ENCODE measurements at regions not wholly inside any gene's neighbourhood (a gene's known extent, or its start where the extent isn't known, plus 50 kb on each side); places are given as distances from the start of the nearest gene placed in this dataset.

DNA sequence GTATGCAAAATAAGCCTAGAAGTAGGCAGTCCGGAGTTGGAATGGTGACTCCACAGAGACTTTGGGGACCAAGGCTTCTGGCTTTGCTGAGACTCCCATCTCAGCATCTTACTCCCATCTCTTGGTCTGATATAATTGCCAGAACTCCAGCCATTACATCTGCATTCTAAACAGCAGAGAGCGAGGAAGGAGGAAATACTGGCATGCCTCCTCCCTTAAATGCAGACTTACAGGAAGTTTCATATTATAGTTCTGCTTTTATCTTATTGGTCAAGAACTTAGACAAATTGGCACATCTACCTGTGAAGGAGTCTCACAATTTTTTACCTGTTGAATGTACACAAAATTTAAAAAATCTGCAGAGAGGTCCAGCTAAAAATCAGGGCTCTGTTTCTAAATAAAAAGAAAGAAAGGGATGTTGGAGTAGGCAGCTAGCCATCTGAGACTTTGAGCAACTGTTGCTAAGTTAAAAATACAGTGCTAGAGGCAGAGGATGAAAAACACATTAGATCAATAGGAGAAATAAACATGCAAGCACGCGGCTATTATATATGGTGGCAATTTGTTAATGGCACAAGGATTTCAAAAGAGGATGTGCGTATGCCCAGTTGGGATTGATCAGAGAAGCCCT lies 209.9 kb upstream of the HMGA2 start:
- DNase-seq = no peak
- H3K27me3 ChIP-seq (ENCODE audit: control insufficient read depth, insufficient read depth, low read length) = no peaks in the 10 kb centered on the region
- TF ChIP-seq, protein P1, sequence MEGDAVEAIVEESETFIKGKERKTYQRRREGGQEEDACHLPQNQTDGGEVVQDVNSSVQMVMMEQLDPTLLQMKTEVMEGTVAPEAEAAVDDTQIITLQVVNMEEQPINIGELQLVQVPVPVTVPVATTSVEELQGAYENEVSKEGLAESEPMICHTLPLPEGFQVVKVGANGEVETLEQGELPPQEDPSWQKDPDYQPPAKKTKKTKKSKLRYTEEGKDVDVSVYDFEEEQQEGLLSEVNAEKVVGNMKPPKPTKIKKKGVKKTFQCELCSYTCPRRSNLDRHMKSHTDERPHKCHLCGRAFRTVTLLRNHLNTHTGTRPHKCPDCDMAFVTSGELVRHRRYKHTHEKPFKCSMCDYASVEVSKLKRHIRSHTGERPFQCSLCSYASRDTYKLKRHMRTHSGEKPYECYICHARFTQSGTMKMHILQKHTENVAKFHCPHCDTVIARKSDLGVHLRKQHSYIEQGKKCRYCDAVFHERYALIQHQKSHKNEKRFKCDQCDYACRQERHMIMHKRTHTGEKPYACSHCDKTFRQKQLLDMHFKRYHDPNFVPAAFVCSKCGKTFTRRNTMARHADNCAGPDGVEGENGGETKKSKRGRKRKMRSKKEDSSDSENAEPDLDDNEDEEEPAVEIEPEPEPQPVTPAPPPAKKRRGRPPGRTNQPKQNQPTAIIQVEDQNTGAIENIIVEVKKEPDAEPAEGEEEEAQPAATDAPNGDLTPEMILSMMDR (IDR thresholded peaks at IDR 0.05; ENCODE audit: borderline replicate concordance, extremely low read depth, insufficient read depth) = no peak
- H3K9ac ChIP-seq (ENCODE audit: low read length in 3 of 3) = no peak overlapping the region
- H3K27ac ChIP-seq (ENCODE audit: low read depth in 2 of 2, low read length in 2 of 2) = no peak overlapping the region
- no peak overlapping the region for H3K4me3 ChIP-seq (ENCODE audit: low read length in 3 of 3)
- no peaks in the 10 kb centered on the region for H3K4me1 ChIP-seq (ENCODE audit: control insufficient read depth in 2 of 3, insufficient read depth in 2 of 3, low read depth in 1 of 3, low read length in 3 of 3)
- no peak for FAIRE-seq
- H3K36me3 ChIP-seq (ENCODE audit: control insufficient read depth in 2 of 3, insufficient read depth in 3 of 3, low read length in 3 of 3) = no peaks in the 10 kb centered on the region
- intact Hi-C loops (cut with DNase I) = no loop called here
- no peaks in the 10 kb centered on the region for H3K9me3 ChIP-seq (ENCODE audit: control insufficient read depth in 2 of 3, insufficient read depth in 1 of 3, low read length in 3 of 3)

DNA sequence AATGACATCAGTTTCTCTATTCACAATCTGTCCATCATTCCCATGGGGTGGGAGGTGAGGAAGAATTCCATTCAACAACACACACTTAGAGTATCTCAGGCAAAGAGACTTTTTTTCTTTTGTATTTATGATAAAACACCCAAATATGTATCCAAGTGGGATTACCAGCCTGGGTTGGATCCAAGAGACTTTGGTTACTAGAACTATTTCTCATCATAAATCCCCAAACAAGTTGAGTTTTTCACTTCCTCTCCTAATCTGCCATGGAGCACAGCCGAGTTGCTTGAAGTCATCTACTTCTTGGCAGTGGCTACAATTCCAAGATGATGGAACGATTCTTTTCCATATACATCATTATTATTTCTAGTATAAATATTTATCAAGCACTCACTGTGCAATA lies 209.2 kb upstream of the HMGA2 start:
- no peaks in the 10 kb centered on the region for H3K9me3 ChIP-seq (ENCODE audit: control insufficient read depth in 2 of 3, insufficient read depth in 1 of 3, low read length in 3 of 3)
- H3K4me3 ChIP-seq (ENCODE audit: low read length in 3 of 3) = no peak overlapping the region
- TF ChIP-seq, protein P1 (IDR thresholded peaks at IDR 0.05; ENCODE audit: borderline replicate concordance, extremely low read depth, insufficient read depth) = no peak
- no peak for DNase-seq
- H3K9ac ChIP-seq (ENCODE audit: low read length in 3 of 3) = no peak overlapping the region
- no peaks in the 10 kb centered on the region for H3K27me3 ChIP-seq (ENCODE audit: control insufficient read depth, insufficient read depth, low read length)
- intact Hi-C loops (cut with DNase I) = no loop called here
- FAIRE-seq = no peak
- H3K36me3 ChIP-seq (ENCODE audit: control insufficient read depth in 2 of 3, insufficient read depth in 3 of 3, low read length in 3 of 3) = no peaks in the 10 kb centered on the region
- H3K4me1 ChIP-seq (ENCODE audit: control insufficient read depth in 2 of 3, insufficient read depth in 2 of 3, low read depth in 1 of 3, low read length in 3 of 3) = peaks cover 0 to 3% (median 0%) of the 10 kb centered on the region in 3 donors
- H3K27ac ChIP-seq (ENCODE audit: low read depth in 2 of 2, low read length in 2 of 2) = no peak overlapping the region

GRCh38 chr12:65616022-65616421 lies 208.3 kb upstream of the HMGA2 start:
- H3K27me3 ChIP-seq (ENCODE audit: control insufficient read depth, insufficient read depth, low read length) = no peaks in the 10 kb centered on the region
- no peak overlapping the region for H3K9ac ChIP-seq (ENCODE audit: low read length in 3 of 3)
- intact Hi-C loops (cut with DNase I) = no loop called here
- TF ChIP-seq, protein P1 (IDR thresholded peaks at IDR 0.05; ENCODE audit: borderline replicate concordance, extremely low read depth, insufficient read depth) = no peak
- no peak for DNase-seq
- peaks cover 0 to 4% (median 0%) of the 10 kb centered on the region in 3 donors for H3K4me1 ChIP-seq (ENCODE audit: control insufficient read depth in 2 of 3, insufficient read depth in 2 of 3, low read depth in 1 of 3, low read length in 3 of 3)
- FAIRE-seq = no peak
- H3K9me3 ChIP-seq (ENCODE audit: control insufficient read depth in 2 of 3, insufficient read depth in 1 of 3, low read length in 3 of 3) = no peaks in the 10 kb centered on the region
- no peak overlapping the region for H3K27ac ChIP-seq (ENCODE audit: low read depth in 2 of 2, low read length in 2 of 2)
- no peaks in the 10 kb centered on the region for H3K36me3 ChIP-seq (ENCODE audit: control insufficient read depth in 2 of 3, insufficient read depth in 3 of 3, low read length in 3 of 3)
- no peak overlapping the region for H3K4me3 ChIP-seq (ENCODE audit: low read length in 3 of 3)

DNA sequence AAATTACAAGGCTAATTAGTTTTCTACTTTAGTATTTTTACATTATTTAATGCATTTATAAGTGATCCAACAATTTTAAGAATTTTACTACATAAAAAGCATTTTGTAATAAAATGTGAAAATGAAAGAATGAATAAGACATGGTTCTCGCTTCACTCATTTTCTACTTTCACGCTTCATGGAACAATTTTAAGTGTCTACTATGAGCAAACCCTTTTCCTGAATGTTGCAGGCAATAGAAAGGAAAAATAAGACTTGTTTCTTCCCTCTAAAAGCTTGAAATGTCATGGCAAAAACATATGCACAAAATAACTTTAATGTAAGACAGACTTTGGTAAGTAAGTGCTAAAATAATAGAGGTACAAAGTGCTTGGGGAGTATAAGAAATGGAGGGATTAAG lies 205.7 kb upstream of the HMGA2 start:
- FAIRE-seq = no peak

More for the DNA sequence above, 205.7 kb upstream of the HMGA2 start:
- peak in 1 of 5 donors; percentile 55 for DNase-seq
- no peaks in the 10 kb centered on the region for H3K27me3 ChIP-seq (ENCODE audit: control insufficient read depth, insufficient read depth, low read length)
- peaks cover 0 to 4% (median 0%) of the 10 kb centered on the region in 3 donors for H3K4me1 ChIP-seq (ENCODE audit: control insufficient read depth in 2 of 3, insufficient read depth in 2 of 3, low read depth in 1 of 3, low read length in 3 of 3)
- no peaks in the 10 kb centered on the region for H3K36me3 ChIP-seq (ENCODE audit: control insufficient read depth in 2 of 3, insufficient read depth in 3 of 3, low read length in 3 of 3)
- H3K9ac ChIP-seq (ENCODE audit: low read length in 3 of 3) = no peak overlapping the region
- H3K4me3 ChIP-seq (ENCODE audit: low read length in 3 of 3) = no peak overlapping the region
- TF ChIP-seq, protein P1 (IDR thresholded peaks at IDR 0.05; ENCODE audit: borderline replicate concordance, extremely low read depth, insufficient read depth) = no peak
- intact Hi-C loops (cut with DNase I) = no loop called here
- H3K9me3 ChIP-seq (ENCODE audit: control insufficient read depth in 2 of 3, insufficient read depth in 1 of 3, low read length in 3 of 3) = no peaks in the 10 kb centered on the region
- H3K27ac ChIP-seq (ENCODE audit: low read depth in 2 of 2, low read length in 2 of 2) = no peak overlapping the region
